Adrenal gland (tissue), 9 donors: ENCODE measurements at regions not wholly inside any gene's neighbourhood (a gene's known extent, or its start where the extent isn't known, plus 50 kb on each side); places are given as distances from the start of the nearest gene placed in this dataset.

ENCODE experiments used
- DNase-seq, 7 donors: peaks; one replicate each; pipeline ENCODE4 v3.0.0-alpha.2; 2019 to 2020
- H3K27ac ChIP-seq, 5 donors: fragments of 200-600 bp; sonication (generic) in 4 of 5; 1 replicate in 3 of 5; 2 replicates in 2 of 5; pipeline versions ENCODE4 v1.5.1 to v1.8.0; 2016 to 2020; ENCODE audit warnings: mild to moderate bottlenecking in 1 of 5
- H3K27me3 ChIP-seq: fragments of 200-600 bp; 2 replicates; pipeline ENCODE4 v1.8.0; 2021
- H3K36me3 ChIP-seq, 2 donors: fragments of 200-600 bp; replicated peaks in 1 of 2; 1 replicate in 1 of 2; 2 replicates in 1 of 2; pipeline versions ENCODE4 v1.5.1 to v1.8.0; 2018 to 2022
- H3K4me1 ChIP-seq, 2 donors: fragments of 200-600 bp; replicated peaks in 1 of 2; 1 replicate in 1 of 2; 2 replicates in 1 of 2; pipeline versions ENCODE4 v1.5.1 to v1.8.0; 2018 to 2021
- H3K4me3 ChIP-seq, 4 donors: fragments of 200-600 bp; sonication (generic) in 3 of 4; one replicate each; pipeline ENCODE4 v1.5.1; 2016 to 2018
- H3K9me3 ChIP-seq, 3 donors: fragments of 200-600 bp; sonication (generic) in 1 of 3; replicated peaks in 1 of 3; 1 replicate in 2 of 3; 2 replicates in 1 of 3; pipeline versions ENCODE4 v1.5.1 to v1.8.0; 2016 to 2021
- CTCF ChIP-seq, 6 experiments: fragments of 450-650 bp in 4 of 6; fragments of 200-600 bp in 2 of 6; sonication (generic) in 1 of 6; IDR thresholded peaks; 1 replicate in 5 of 6; 2 replicates in 1 of 6; pipeline versions ENCODE4 v1.5.1 to v1.8.0; 2016 to 2021; ENCODE audit warnings: antibody characterized with exemption in 6 of 6, mild to moderate bottlenecking in 2 of 6, moderate library complexity in 1 of 6
- POLR2A ChIP-seq, 2 donors: fragments of 450-650 bp; IDR thresholded peaks; one replicate each; pipeline ENCODE4 v1.6.1; 2017; ENCODE audit warnings: antibody characterized with exemption in 2 of 2, mild to moderate bottlenecking in 2 of 2, moderate library complexity in 1 of 2
- WGBS, 4 donors: extraction: QIAGEN DNeasy Blood & Tissue Kit in 2 of 4; methylation state at CpG; one replicate each; pipeline versions ENCODE4 v1.1.5 to v1.1.7; 2013 to 2017; 5-methylcytosine and 5-hydroxymethylcytosine counted together
- intact Hi-C, 2 donors: fragments of 100-400 bp; cut with DNase I; formaldehyde crosslinking; loops; one replicate each; pipeline versions ENCODE4 v1.14.1 to v1.15.0; 2022 to 2023
- donor health status: healthy with polysubstance abuse.
- donor health status: Bipolar disorder and iron deficiency.
- donor health status: DM: yes; HTN: yes; CAD: no.
- donor health status: DM: no; HTN: no; CAD: no.
- donor health status: DM: no; HTN: no; CAD: no.

GRCh38 chr10:83942410-83942809 is 196.9 kb upstream of the GHITM start:
- Histone ChIP-seq H3K27me3 (peaks cover 1% of the 10 kb centered on the region), H3K4me3 (no peak overlapping the region), H3K27ac (no peak overlapping the region), H3K9me3 (no peaks in the 10 kb centered on the region), H3K36me3 (no peaks in the 10 kb centered on the region), H3K4me1 (no peaks in the 10 kb centered on the region)
- WGBS, 4 donors, result 78 to 90% (median 82%) methylated on average over 3 of the region's 3 CpGs
- DNase-seq, result no peak
- intact Hi-C loops, result no loop called here
- TF ChIP-seq POLR2A (IDR thresholded peaks at IDR 0.05) (no peak), CTCF (IDR thresholded peaks at IDR 0.05) (no peak)

GRCh38 chr10:83943049-83943448 is 196.3 kb upstream of the GHITM start:
- no peaks in the 10 kb centered on the region for H3K4me1 ChIP-seq
- no peak for DNase-seq
- H3K27ac ChIP-seq, result no peak overlapping the region
- TF ChIP-seq CTCF (IDR thresholded peaks at IDR 0.05) (no peak), POLR2A (IDR thresholded peaks at IDR 0.05) (no peak)
- intact Hi-C loops, result no loop called here
- 70 to 88% (median 72%) methylated on average over 5 of the region's 5 CpGs for WGBS, 4 donors
- no peaks in the 10 kb centered on the region for H3K9me3 ChIP-seq
- no peak overlapping the region for H3K4me3 ChIP-seq
- no peaks in the 10 kb centered on the region for H3K36me3 ChIP-seq
- peaks cover 6% of the 10 kb centered on the region for H3K27me3 ChIP-seq

- 64 to 70% (median 67%) methylated on average over 4 of the region's 4 CpGs for WGBS, 4 donors
- Histone ChIP-seq H3K27ac (no peak overlapping the region), H3K4me3 (no peak overlapping the region), H3K4me1 (no peaks in the 10 kb centered on the region), H3K36me3 (no peaks in the 10 kb centered on the region), H3K9me3 (no peaks in the 10 kb centered on the region), H3K27me3 (peaks cover 6% of the 10 kb centered on the region)
- intact Hi-C loops, result no loop called here
- no peak for TF ChIP-seq CTCF (IDR thresholded peaks at IDR 0.05)
- no peak for TF ChIP-seq POLR2A (IDR thresholded peaks at IDR 0.05)
- DNase-seq, result no peak
These were observed 195.4 kb upstream of the GHITM start for GRCh38 chr10:83943920-83944319.

GRCh38 chr10:83945982-83946718 is 193.2 kb upstream of the GHITM start:
- no peak overlapping the region for H3K4me3 ChIP-seq
- TF ChIP-seq CTCF (IDR thresholded peaks at IDR 0.05) (no peak), POLR2A (IDR thresholded peaks at IDR 0.05) (no peak)
- no peaks in the 10 kb centered on the region for H3K4me1 ChIP-seq
- no peak overlapping the region for H3K27ac ChIP-seq
- DNase-seq, result no peak
- H3K36me3 ChIP-seq, result no peaks in the 10 kb centered on the region
- intact Hi-C loops, result no loop called here
- H3K27me3 ChIP-seq, result peaks cover 6% of the 10 kb centered on the region
- WGBS, 4 donors, result 46 to 69% (median 59%) methylated on average over 14 to 17 of the region's 17 CpGs
- no peaks in the 10 kb centered on the region for H3K9me3 ChIP-seq
